Gastroesophageal sphincter (tissue), 4 donors: ENCODE measurements at regions not wholly inside any gene's neighbourhood (a gene's known extent, or its start where the extent isn't known, plus 50 kb on each side); places are given as distances from the start of the nearest gene placed in this dataset.
A peak's percentile ranks its signal among the peaks of the same experiment; 100 is the strongest.

ENCODE experiments used
- ATAC-seq: fragments of 150-250 bp; one replicate; pipeline ENCODE4 v1.9.1; 2016; ENCODE audit warnings: mild to moderate bottlenecking, moderate library complexity
- H3K27ac ChIP-seq, 4 donors: fragments of 200-600 bp; sonication (generic) in 3 of 4; 1 replicate in 3 of 4; 2 replicates in 1 of 4; pipeline ENCODE4 v1.5.1; 2016 to 2019
- H3K27me3 ChIP-seq: fragments of 200-600 bp; sonication (generic); one replicate; pipeline ENCODE4 v1.5.1; 2019
- H3K36me3 ChIP-seq, 2 donors: fragments of 200-600 bp; sonication (generic); one replicate each; pipeline ENCODE4 v1.5.1; 2019; ENCODE audit warnings: control low read depth in 1 of 2
- H3K4me1 ChIP-seq, 3 donors: fragments of 200-600 bp; sonication (generic); 1 replicate in 2 of 3; 2 replicates in 1 of 3; pipeline ENCODE4 v1.5.1; 2016 to 2019; ENCODE audit warnings: control low read depth in 2 of 3
- H3K4me3 ChIP-seq, 2 donors: fragments of 200-600 bp; sonication (generic); one replicate each; pipeline ENCODE4 v1.5.1; 2019; ENCODE audit warnings: mild to moderate bottlenecking in 1 of 2, moderate library complexity in 1 of 2
- H3K9me3 ChIP-seq, 3 donors: fragments of 200-600 bp; sonication (generic); one replicate each; pipeline ENCODE4 v1.5.1; 2017 to 2019; ENCODE audit warnings: control low read depth in 2 of 3
- EP300 ChIP-seq: sonication (generic); formaldehyde crosslinking; IDR thresholded peaks from one replicate; pipeline ENCODE4 v1.6.1; 2017; ENCODE audit warnings: antibody characterized with exemption, mild to moderate bottlenecking
- POLR2A ChIP-seq, 2 donors: fragments of 450-650 bp; IDR thresholded peaks; one replicate each; pipeline ENCODE4 v1.6.1; 2017; ENCODE audit warnings: antibody characterized with exemption in 2 of 2, mild to moderate bottlenecking in 2 of 2, moderate library complexity in 1 of 2
- POLR2AphosphoS5 ChIP-seq: sonication (generic); formaldehyde crosslinking; IDR thresholded peaks from one replicate; pipeline ENCODE4 v1.6.1; 2017; ENCODE audit warnings: antibody characterized with exemption
- WGBS, 2 donors: methylation state at CpG; one replicate each; pipeline ENCODE4 v1.1.5; 2018; ENCODE audit warnings: low coverage in 1 of 2; 5-methylcytosine and 5-hydroxymethylcytosine counted together
- TF ChIP-seq, protein P1 (sequence below), 4 experiments: fragments of 200-600 bp in 2 of 4; fragments of 450-650 bp in 2 of 4; sonication (generic) in 1 of 4; IDR thresholded peaks; one replicate each; pipeline ENCODE4 v1.5.1; 2017 to 2019; ENCODE audit warnings: antibody characterized with exemption in 4 of 4, mild to moderate bottlenecking in 2 of 4, moderate library complexity in 2 of 4

DNA sequence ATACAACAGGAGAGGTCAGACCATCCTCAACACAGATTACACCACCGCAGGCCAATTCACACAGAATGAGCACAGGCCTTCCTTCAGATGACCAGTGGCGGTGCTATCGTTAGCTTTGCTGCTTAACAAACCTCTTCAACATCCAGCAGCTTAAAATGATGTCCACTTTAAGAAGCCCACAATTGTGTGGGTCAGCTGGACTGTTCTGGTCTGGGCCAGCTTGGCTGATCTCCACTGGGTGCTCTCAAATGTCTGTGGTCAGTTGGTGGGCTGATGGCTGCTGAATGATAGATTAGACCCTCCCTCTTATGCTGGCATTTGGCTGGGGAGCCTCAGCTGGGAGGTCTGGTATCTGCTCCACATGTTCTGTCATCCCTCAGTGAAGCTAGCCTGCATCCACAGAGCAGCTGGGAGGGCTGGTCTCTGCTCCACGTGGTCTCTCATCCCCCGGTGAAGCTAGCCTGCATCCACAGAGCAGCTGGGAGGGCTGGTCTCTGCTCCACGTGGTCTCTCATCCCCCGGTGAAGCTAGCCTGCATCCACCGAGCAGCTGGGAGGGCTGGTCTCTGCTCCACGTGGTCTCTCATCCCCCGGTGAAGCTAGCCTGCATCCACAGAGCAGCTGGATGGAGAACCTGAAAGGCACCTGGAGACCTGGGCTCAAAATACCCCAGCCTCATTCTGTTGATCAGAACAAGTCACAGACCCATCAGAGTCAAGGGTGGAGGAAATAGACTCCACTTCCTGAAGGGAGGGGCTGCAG is 203.6 kb upstream of the DIO3 start:
- WGBS, 2 donors: 78 to 100% methylated on average over 1 to 3 of the region's 10 CpGs
- H3K4me1 ChIP-seq: peaks cover 0 to 45% (median 4%) of the 10 kb centered on the region in 3 donors
- H3K9me3 ChIP-seq: peaks cover 0 to 26% (median 0%) of the 10 kb centered on the region in 3 donors
- H3K27ac ChIP-seq: peak overlapping the region in 2 of 4 donors; percentile 83 to 85
- no peaks in the 10 kb centered on the region for H3K27me3 ChIP-seq
- H3K36me3 ChIP-seq: no peaks in the 10 kb centered on the region
- ATAC-seq: no peak
- TF ChIP-seq, protein P1, sequence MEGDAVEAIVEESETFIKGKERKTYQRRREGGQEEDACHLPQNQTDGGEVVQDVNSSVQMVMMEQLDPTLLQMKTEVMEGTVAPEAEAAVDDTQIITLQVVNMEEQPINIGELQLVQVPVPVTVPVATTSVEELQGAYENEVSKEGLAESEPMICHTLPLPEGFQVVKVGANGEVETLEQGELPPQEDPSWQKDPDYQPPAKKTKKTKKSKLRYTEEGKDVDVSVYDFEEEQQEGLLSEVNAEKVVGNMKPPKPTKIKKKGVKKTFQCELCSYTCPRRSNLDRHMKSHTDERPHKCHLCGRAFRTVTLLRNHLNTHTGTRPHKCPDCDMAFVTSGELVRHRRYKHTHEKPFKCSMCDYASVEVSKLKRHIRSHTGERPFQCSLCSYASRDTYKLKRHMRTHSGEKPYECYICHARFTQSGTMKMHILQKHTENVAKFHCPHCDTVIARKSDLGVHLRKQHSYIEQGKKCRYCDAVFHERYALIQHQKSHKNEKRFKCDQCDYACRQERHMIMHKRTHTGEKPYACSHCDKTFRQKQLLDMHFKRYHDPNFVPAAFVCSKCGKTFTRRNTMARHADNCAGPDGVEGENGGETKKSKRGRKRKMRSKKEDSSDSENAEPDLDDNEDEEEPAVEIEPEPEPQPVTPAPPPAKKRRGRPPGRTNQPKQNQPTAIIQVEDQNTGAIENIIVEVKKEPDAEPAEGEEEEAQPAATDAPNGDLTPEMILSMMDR (IDR thresholded peaks at IDR 0.05): no peak
- no peak for TF ChIP-seq EP300
- TF ChIP-seq POLR2AphosphoS5: no peak
- no peak for TF ChIP-seq POLR2A (IDR thresholded peaks at IDR 0.05)
- no peak overlapping the region for H3K4me3 ChIP-seq

DNA sequence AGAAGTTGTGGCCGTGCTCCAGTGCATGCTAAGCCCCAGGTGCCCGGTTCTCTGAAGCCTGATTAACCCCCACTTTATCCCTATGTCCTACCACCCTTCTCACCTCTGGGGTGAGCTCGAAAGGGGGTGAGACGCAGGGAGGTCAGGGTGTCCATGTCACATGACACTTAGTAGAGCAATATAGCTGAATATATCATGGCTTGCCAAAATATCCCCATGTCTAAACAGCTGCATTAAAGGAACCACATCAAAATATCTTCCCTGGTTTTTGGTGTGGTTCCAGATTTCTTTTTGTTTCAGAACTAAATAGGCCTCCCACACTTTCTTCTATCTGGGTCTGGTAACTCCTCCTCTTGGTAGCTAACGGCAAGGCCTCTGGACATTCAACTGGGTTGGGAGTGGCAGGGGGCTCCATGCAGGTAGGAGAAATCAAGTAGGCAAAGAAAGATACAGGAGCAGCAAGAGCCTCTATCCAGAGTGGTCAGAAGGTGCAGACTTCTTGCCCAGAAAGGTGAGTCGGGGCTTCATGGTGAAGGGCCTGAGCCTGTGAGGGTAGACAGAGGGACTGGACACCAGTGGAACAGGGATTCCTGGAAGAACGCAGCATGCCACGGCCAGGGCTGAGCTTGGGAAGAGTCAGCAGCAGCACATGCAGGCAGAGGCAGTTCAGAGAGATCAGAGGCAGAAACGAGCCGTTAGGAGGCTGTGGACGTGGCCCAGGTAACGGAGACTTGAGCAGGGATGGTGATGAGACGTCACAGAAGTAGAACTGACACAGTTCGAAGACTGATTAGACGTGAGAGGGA is 202.8 kb upstream of the DIO3 start:
- no peak for ATAC-seq
- H3K27ac ChIP-seq: peak overlapping the region; percentile 60 to 85 (median 78)

DNA sequence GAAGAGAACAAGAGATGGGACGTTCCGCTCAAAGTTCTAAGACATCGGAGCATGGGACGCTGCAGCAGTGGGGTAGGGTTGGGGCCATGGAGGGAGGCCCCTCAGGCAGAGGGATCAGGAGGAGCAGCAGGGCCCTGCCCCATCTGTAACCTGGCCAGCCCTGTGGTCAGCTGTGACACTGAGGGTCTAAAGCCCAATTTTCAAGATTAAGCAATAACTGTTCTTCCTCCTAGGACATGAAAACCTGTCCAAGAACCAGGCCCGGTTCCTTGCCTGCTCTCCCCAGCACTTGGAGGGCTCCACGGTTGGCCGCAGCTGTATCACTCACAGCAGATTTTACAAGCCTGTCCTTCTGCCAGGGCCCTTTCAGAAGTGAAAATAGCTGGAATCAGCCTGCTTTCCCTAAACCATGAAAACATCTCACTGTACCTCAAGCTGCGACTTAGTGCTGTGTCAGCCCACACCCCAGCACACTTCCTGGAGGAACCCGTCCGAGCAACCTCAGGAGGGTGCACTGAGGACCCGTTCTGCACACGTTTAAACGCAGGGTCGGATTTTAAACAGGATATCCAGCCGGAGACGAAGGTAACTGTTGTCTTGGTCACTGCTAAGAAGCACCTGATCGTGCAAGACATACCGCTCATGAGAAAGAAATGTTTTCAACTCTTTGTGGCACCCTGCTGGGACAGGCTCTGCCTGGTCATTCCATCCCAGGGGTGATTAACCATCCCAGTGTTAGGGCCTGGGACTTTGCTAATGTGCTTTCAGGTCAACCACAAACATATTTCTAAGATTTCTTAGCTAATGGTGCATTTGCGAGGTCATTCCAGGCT is 201.9 kb upstream of the DIO3 start:
- no peaks in the 10 kb centered on the region for H3K36me3 ChIP-seq
- peaks cover 0 to 22% (median 0%) of the 10 kb centered on the region in 3 donors for H3K9me3 ChIP-seq
- H3K27ac ChIP-seq: peak overlapping the region; percentile 60 to 85 (median 78)
- H3K4me1 ChIP-seq: peaks cover 0 to 62% (median 4%) of the 10 kb centered on the region in 3 donors
- H3K27me3 ChIP-seq: no peaks in the 10 kb centered on the region
- H3K4me3 ChIP-seq: peak overlapping the region in 1 of 2 donors; percentile 13
- peak; percentile 67 for ATAC-seq
- TF ChIP-seq EP300 (no peak), POLR2AphosphoS5 (peak; percentile 11)
- TF ChIP-seq, protein P1 (IDR thresholded peaks at IDR 0.05): peak in 1 of 4 experiments; percentile 2
- WGBS, 2 donors: 63 to 75% methylated on average over 8 to 9 of the region's 19 CpGs

More for the DNA sequence above, 202.8 kb upstream of the DIO3 start:
- Histone ChIP-seq H3K36me3 (no peaks in the 10 kb centered on the region), H3K27me3 (no peaks in the 10 kb centered on the region), H3K9me3 (peaks cover 0 to 26% (median 0%) of the 10 kb centered on the region in 3 donors), H3K4me3 (no peak overlapping the region), H3K4me1 (peaks cover 0 to 53% (median 4%) of the 10 kb centered on the region in 3 donors)
- WGBS, 2 donors: 88 to 90% methylated on average over 4 to 11 of the region's 15 CpGs
- TF ChIP-seq, protein P1 (IDR thresholded peaks at IDR 0.05): no peak
- TF ChIP-seq EP300 (no peak), POLR2AphosphoS5 (no peak), POLR2A (IDR thresholded peaks at IDR 0.05) (no peak)

DNA sequence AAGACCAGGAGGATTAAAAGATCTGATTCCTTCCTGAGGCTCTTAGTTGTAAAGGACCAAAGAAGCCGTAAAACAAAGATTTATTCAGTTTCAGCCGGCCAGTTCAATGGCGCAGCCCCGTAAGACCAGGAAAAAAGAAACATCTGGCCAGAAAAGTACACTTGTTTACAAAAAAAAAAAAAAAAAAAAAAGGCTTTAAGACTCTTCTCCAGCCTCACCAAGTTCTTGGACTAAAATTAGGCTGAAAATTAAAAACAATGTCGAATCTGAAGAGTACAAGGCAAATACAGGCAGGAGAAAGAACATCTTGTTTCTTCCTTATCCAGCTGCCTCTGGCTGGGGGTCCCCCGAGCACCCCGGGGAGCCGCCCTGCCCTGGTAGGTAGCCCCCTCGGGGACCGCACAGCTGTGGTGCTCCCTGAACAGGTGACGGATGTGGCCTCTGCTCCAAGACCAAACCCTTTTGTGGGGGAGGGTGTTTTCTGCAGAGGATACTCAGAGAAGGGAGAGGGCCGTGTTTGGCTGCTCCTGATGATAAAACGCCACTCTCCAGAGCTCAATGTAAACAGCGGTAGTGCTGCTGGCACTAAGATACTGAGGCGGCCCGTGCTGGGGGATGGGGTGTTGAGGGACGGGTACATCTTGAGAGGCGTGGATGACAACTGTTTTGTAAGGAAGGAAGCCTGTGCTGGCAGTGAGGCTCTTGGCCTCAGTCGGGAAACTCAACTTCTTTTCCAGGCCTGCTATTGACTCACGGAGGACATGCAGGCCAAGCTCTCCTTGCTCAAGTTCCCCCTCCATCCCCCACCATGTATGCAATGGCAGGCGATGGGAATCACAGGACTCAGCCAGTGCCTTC is 201.0 kb upstream of the DIO3 start:
- Histone ChIP-seq H3K4me1 (peaks cover 0 to 70% (median 4%) of the 10 kb centered on the region in 3 donors), H3K27ac (peak overlapping the region; percentile 60 to 85 (median 78)), H3K9me3 (peaks cover 0 to 13% (median 0%) of the 10 kb centered on the region in 3 donors), H3K36me3 (no peaks in the 10 kb centered on the region), H3K27me3 (peaks cover 2% of the 10 kb centered on the region), H3K4me3 (peak overlapping the region in 1 of 2 donors; percentile 13)
- 26 to 30% methylated on average over 6 to 12 of the region's 21 CpGs for WGBS, 2 donors
- TF ChIP-seq POLR2A (IDR thresholded peaks at IDR 0.05) (no peak), POLR2AphosphoS5 (peak; percentile 88)
- peak; percentile 77 for ATAC-seq
